ENCODE measurements at regions not wholly inside any gene's neighbourhood (a gene's known extent, or its start where the extent isn't known, plus 50 kb on each side); places are given as distances from the start of the nearest gene placed in this dataset.

DNA sequence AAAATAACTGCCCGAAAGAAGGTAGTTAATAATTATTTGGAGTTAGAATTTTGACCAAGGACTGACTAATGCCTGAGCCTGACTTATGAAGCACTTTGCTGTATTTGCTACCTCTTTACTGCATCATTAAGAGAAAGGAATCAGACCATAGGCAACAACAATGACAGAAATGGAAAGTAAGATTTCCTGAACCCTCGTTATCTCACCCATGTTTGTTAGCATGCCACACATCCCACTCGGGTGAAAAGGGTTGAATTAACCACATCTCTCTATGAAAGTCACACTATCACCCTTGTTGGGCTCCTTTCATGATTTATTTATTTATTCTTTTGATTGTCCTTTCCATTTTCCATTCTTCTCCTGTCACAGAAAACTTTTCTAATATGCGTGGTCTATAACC lies 59.6 kb downstream of the OLIG3 start:
- in situ Hi-C loops (cut with MboI; ENCODE audit: low sequenced_read_pairs) = no loop called here

DNA sequence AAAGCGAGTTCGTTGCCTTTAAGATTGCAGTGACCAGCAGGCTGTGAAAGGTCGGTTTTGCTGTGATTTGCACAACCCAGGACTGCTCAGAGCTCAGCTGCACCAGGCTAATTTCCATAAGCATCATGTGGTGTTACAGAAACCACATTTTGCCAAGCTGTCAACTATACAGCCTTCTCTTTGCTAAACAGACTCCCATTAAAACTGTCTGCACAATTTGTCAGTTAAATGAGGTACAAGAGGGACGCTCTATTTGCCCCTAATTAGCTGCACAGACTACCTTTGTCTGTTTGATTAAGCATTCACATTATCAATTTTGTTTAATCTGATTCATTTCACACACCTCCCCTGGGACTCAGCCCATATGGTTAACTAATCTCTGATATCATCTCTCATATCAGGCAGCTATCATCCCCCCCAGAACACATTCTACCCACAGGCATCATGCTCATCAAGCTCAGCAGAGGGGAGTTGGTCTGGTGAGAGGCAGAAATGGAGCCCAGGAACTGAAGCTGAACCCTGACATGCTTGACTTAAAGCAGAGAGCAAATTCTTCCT lies 62.1 kb downstream of the OLIG3 start:
- in situ Hi-C loops (cut with MboI; ENCODE audit: low sequenced_read_pairs) = no loop called here

DNA sequence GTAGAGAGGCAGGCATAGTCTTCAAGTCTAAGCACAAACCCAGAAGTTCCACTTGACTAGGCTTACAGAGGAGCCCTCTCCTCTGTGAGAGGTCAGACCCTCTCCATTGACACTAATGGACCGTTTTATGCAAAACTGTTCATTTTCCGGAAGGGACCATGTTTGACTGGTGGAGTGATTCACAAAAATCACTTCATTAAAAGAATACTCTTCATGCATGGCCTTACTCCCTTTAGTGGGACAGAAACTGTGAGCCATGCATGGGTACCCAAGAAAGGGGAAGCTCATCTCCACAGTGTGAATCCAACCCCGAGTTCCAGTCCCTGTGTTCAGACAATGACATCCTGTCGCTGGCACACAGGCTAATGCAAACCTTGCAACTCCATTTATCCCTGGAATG lies 63.2 kb downstream of the OLIG3 start:
- in situ Hi-C loops (cut with MboI; ENCODE audit: low sequenced_read_pairs) = no loop called here

DNA sequence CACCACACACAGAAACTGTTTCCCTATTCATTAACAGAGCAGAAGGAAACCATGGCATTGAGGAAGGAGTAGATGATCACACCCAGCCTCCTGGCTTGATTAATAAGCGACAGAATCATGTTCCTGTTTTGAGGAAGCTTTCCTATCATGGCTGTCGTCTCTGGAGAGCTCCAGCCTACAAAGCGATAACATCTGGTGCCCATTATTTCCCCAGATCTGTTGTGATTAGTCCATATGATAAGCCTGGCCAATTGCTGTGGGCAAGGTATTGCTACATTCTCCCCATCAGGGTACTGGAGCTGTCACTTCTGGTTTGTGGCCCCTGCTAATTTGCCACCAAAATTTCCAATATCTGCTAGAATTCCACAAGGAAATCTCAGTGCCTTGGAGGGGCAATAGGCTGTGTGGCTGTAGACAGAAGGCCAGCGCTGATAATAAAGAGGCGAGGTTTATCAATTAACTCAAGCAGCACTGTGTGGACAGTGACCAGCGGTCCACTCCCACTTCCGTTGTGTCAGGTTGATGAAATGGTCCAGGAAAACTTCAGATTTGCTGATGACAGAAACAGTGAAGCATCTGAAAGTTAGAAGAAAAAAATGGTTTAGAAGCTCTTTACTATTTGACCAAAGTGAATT lies 66.4 kb downstream of the OLIG3 start:
- in situ Hi-C loops (cut with MboI; ENCODE audit: low sequenced_read_pairs) = no loop called here

DNA sequence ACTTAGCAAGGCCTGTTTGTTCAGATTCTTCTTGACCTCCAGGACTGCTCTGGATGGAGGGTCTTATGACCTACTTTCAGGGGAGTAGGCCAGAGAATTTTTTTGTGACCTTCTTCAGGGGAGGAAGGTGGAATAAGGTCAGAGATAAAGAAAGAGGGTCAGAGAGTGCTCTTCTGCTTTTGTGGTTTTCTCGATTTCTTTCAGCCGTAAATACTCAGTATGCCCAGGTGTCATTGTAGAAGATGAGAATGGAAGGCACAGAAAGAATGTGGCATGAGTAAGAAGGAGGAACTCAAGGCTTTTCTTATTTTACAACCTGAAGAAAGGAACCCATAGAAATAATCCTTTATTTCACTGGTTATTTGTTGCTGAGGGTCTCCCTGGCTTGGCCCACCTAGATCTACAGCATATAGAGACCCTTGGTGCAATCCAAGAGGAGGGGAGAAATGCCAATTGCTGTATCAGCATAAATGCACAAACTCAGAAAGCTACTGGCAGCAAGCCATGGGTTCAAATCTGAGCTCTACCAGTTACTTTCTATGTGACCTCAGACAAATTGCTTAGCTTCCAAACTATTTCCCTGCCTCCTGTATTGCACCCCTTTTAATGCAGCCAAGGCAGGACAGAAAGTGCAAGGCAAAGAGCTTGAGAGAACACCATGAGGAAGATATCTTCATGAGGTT lies 68.0 kb downstream of the OLIG3 start:
- in situ Hi-C loops (cut with MboI; ENCODE audit: low sequenced_read_pairs) = no loop called here

DNA sequence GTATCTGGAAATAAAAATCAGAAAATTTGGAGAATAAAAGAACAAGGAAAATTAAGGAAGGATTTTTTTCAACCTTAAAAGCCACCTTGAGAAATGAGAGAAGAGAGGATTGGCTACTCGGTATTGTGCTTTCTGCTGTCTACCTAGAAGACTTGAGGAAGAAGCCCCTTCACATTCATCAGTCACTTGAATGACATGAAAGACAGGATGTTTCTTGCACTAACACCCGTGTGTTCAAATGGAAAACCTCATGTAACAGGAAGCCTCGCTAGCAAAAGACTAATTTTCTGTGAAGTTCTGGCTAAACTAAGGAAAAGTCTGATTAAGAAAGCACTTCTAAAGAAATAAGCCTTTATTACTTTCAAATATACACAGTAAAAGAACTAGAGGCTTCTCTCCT lies 69.9 kb downstream of the OLIG3 start:
- in situ Hi-C loops (cut with MboI; ENCODE audit: low sequenced_read_pairs) = no loop called here

DNA sequence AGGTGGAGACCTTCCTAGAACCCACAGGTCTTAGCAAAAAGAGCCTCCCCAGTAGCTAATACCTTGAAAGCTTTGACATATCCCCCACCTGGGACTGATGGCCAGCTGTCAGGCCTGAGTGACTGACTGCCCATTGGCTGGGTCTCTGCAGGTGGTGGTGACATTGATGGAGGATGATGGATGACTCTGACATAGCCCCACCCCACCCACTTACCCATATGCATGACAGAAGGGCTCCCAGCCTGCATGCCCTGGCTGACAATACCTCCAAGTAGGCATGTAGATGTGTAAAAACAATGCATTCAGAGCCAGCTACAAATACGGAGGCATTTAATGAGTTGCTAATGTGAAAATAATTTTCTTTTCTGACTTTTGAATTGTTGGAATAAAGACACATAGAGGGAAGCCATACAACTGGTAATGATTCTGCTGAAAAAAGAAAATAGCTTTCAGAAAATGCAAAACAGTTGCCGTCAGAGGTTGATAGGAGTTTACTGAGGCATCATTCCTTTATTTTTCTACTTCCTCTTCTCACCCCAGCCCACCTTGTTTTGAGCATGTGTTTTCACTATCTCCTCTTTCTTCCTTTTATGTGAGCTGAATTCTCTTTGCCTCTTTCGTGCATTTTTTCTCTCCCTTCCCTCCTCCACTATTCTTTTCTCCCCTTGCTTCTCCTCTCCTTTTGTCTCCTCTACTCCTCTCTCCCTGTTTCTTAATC lies 70.6 kb downstream of the OLIG3 start:
- in situ Hi-C loops (cut with MboI; ENCODE audit: low sequenced_read_pairs) = no loop called here

DNA sequence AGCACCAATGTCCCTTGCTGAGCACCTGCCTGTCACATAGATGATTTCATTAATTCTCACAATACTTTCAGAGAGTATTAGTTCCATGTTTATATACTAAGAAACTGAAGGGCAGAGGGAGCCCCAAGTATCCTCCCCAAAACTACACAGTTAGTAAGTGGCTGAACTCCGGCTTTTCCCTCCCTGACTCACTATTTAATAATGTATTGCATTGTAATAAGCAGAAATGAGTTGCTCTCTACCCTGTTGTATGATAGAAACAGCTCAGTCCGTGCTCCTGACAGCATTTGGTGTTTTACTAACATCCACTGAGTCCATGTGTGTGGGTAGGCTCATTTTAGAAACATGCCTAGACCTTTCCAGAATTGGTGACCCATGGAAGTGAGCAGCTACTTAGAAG lies 76.8 kb downstream of the OLIG3 start:
- in situ Hi-C loops (cut with MboI; ENCODE audit: low sequenced_read_pairs) = no loop called here

DNA sequence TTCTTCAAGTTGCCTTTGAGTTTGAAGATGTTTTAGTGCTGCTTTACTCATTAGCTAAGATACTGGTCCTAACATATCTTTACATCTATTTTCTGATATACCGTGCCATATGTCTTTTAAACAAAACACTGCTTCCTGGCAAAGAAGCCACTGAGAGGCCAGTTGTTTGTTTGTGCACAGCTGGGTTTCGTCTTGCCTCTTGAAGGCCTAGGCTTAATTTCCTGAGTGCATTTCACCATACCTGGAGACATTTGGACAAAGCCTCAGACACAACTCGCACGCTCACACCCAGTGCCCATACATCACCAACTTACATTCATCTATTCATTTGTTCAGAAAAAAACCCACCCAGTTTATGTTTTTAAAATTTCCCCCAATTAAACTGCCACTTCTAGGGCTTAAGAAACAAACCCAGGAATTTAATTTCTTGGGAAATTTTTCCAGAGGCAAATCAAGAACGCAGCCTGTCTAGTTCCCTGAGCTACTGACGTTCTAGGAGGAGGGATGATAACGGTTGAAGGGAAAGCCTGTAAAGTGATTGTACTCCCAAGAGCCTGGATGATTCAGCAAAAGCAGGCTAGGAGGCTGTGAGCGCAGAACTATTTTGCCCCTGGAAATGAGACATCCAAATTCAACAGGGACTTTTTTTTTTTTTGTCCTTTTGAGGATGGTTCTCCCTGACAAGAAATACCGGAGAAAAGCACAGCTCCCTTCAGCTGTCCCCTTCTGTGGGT lies 77.7 kb downstream of the OLIG3 start:
- in situ Hi-C loops (cut with MboI; ENCODE audit: low sequenced_read_pairs) = no loop called here

DNA sequence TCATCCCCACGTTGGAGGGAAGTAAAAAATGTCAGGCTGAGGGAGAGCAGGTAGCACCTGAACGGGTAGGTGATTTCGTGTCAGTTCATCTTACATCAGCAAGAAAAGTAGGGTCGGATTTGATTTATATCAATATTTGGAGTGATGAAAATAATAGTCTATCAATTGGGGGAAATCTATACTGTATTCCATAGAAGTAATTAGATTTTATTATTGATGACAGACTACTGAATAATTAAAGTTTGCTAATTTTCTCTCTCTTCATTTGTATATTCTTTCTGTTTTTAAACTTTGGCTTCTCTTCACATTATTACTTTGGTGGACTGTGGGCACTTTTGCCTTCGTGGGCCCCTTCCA lies 78.4 kb downstream of the OLIG3 start:
- in situ Hi-C loops (cut with MboI; ENCODE audit: low sequenced_read_pairs) = no loop called here

DNA sequence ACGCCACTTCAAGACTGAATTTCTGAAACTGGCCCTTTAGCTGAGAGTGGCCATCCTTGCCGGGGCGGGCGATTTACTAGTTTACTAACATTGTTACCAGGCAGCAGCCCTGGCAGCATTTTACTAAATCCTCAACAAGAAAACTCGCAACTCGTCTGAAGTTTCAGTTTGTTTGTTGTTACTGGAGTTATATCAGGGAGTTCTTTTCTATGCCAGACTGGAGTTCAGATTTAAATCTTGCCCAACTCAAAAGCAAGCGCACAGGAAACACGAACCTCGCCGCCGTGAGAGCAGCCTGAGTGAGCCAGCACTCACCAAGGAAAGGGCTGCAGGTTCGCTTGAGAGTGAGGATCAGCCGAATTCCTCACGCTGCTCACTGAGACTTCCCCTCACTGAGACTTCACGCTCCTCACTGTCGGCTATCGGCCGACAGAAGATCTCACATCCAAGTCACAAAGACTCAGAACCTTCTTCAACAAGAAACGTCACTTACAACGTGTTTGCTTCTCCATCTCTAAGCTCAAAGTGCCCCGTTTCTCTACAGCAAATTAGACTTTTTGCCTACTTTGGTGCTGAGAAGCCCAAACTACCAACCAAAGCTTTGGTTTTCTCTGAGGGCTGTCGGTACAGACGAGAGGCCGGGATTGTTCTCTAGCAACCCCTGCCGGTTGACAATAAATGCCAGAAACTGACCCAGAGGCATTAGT lies 78.9 kb downstream of the OLIG3 start:
- in situ Hi-C loops (cut with MboI; ENCODE audit: low sequenced_read_pairs) = no loop called here

DNA sequence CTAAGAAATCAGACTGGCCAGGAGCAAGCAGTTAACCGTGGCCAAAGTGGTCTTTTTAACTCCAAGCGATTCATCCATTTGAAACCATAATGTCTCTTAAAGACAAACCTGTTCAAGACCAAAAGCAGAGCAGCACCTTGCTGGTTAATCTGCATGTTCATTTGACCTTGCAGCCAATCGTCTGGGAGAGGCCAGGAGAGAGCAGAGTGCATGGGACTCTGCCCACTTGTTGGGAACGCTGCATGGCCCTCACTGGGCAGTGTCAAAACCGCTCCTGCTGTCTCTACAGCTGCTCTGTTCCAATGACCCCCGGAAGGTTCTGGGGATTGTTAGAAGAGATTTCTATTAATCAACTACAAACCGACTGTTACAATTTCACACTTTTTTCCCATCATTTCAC lies 79.6 kb downstream of the OLIG3 start:
- in situ Hi-C loops (cut with MboI; ENCODE audit: low sequenced_read_pairs) = no loop called here

DNA sequence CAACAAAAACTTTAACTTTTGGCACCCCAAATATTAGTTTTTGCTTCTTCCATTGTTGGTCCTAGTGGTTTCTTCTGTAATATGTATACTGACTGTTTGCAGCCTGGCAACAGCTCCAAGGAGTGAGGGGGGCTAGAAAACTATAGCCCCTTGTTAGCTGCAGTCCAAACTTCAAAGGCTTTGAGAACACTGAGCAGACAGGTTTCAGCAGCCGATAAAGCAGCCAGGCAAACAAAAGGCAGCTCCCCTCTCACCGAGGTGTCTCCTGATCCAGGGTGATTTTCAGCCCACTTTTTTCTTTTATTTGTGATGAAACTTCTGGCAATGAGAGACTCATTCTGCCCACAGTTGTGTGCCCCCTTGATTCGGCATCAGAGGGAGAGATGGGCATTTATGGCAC lies 80.7 kb downstream of the OLIG3 start:
- in situ Hi-C loops (cut with MboI; ENCODE audit: low sequenced_read_pairs) = no loop called here

DNA sequence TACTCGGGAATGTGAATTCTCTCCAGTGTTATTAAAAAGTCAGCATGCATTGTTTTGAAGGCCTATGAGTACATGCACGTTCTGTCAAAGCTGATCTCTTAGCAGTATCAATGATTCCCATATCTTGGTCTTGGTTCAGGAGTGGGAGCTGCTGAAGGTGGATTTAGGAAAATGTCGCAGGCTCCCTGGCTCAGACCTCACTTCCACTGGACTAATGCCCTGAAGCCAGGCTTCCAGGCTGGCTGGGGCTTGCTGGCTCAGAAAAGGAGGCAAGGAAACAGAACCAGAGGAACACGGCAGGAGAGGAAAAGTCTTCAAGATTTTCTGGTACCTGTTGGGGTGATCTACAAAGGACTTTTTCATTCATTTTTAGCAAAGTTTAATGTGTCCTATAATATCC lies 81.6 kb downstream of the OLIG3 start:
- in situ Hi-C loops (cut with MboI; ENCODE audit: low sequenced_read_pairs) = no loop called here

DNA sequence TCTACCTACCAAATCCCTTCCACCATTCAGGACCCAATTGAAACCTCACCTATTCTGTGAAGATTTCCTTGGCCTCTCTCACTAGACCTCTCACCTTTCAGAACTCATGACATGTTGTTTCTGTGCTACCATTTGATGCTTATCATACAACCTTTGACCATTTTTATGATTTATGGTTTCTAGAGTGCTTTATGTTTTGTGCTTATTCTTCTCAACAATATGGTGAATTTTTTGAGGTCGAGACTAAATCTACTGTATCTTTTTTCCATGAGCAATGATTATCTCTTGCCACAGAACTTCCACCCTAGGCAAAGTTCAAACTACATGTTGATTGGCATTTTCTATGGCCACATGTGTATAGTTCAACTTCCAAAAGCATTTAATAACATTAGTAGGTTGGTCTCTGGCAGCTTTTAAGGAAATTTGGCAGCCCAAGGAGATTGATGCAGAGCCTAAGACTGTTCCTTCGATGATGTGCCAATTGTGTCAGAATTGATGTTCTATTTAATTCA lies 84.9 kb downstream of the OLIG3 start:
- in situ Hi-C loops (cut with MboI; ENCODE audit: low sequenced_read_pairs) = no loop called here

DNA sequence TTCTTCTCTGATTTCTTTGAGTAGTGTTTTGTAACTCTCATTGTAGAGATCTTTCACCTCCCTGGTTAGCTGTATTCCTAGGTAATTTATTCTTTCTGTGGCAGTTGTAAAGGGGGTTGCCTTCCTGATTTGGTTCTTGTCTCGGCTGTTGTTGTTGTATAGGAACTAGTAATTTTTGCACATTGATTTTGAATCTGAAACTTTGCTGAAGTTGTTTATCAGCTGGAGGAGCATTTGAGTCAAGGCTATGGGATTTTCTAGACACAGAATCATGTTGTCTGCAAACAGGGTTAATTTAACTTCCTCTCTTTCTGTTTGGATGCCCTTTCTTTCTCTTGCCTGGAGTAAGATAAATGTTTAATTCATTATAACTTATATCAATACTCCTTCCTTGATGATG lies 86.4 kb downstream of the OLIG3 start:
- in situ Hi-C loops (cut with MboI; ENCODE audit: low sequenced_read_pairs) = no loop called here

DNA sequence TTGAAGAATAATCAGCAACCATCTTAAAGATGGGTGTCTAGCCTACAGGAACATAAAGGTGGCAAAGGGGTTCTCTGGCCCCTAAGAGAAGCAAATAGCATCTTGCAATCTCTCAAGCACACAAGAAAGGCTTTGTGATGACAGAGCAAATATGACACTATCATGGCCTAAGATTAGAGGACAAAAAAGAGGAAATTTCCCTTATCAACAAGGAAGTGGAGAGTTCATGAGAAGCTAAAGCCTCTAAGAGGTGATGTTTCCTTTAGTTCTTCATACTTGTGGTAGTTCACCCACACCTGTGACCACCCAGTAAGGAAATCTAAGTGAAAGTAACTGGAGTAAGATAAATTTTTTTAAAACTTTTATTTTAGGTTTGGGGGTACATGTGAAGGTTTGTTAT lies 88.4 kb downstream of the OLIG3 start:
- in situ Hi-C loops (cut with MboI; ENCODE audit: low sequenced_read_pairs) = no loop called here

DNA sequence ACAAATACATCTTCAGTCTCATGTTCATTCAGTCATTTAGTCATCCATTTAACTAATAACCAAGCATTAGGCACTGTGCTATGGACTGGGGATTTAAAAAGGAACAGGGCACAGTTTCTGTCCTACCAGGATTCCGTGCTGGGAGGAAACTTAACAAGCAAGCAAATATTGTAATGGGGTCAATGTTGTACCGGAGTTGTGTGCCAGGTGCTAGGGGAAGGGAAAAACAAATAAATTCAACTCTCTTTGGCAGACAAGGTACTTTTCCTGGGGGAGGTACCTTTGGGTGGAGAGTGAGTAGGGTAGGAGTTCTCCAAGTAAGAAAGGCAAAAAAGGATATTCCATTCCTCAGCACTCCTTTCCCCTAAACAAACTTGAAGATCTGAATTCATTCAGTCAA lies 90.3 kb downstream of the OLIG3 start:
- in situ Hi-C loops (cut with MboI; ENCODE audit: low sequenced_read_pairs) = no loop called here

DNA sequence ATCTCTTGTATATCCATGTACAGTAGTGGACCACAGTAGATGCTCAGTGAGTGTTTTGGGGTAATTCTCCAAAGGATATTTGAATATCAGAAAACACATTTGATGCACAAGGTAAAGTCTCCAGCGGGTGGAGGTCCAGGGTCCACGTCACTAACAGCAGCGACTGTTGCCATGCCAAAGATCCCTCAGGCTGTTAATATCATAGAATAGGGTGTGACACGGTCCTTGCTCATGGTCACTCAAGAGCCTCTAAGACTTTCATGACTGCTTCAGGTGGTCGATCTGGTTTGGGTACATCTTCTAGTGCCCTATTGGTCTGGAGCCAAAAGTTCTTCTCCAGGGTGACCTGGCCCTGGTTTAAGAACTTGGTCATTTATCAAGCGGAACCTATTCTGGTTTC lies 90.8 kb downstream of the OLIG3 start:
- in situ Hi-C loops (cut with MboI; ENCODE audit: low sequenced_read_pairs) = no loop called here

DNA sequence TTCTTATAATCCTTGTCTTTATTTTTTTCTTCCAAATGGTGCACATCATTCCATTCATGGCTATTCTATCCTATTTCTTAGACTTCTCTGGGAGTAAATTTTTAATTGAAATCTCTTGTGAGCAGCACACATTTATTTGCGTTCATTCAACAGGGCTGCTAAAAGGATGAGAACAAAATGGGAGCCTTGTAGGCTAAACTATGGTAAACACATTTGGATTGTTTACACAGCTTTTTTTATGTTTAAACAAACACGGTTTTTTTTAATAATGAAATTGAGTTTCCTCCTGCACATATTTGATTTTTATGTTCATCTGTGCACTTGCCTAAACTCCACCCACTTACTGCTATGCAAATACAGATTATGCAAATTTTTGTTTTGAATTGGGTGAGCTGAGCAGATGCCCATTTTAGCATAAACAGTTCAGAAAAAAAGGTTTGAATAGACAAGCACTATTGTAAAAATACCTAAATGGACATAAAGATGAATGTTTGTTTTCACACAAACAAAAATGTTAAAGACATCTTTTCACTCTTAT lies 92.0 kb downstream of the OLIG3 start:
- in situ Hi-C loops (cut with MboI; ENCODE audit: low sequenced_read_pairs) = no loop called here
